ENCODE measurements at regions not wholly inside any gene's neighbourhood (a gene's known extent, or its start where the extent isn't known, plus 50 kb on each side); places are given as distances from the start of the nearest gene placed in this dataset.
A peak's percentile ranks its signal among the peaks of the same experiment; 100 is the strongest.

DNA sequence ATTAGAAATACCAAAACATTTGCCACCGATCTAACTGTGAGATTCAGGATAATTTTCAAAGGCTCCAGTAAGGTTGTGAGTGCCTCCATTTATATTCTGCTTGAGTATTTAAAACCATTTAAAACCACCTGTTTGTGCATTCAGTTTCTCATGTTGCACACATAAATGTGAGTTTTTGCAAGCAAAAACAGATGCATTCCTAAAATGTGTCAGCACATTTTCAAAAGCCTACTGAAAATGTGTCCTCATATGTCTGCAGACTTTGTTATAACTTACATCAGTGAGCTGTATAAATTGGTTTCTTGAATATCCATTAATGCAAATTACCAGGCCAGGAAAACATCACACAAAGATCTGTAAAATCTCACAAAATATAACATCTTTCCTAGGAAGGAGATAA, 676.6 kb upstream of the EPHA7 start:
- H3K4me1 ChIP-seq (ENCODE audit: control insufficient read depth in 5 of 5, insufficient read depth in 5 of 5, low read length in 5 of 5) = no peaks in the 10 kb centered on the region
- no peak for TF ChIP-seq CTCF (IDR thresholded peaks at IDR 0.05; ENCODE audit: control extremely low read depth, extremely low read depth)
- H3K27me3 ChIP-seq (ENCODE audit: control insufficient read depth in 3 of 3, insufficient read depth in 3 of 3, low read length in 2 of 3) = no peaks in the 10 kb centered on the region
- no peak overlapping the region for H3K27ac ChIP-seq (ENCODE audit: low read depth in 1 of 2, low read length in 1 of 2)
- no peaks in the 10 kb centered on the region for H3K36me3 ChIP-seq (ENCODE audit: control insufficient read depth in 4 of 4, insufficient read depth in 4 of 4, low read length in 4 of 4)
- H3K9me3 ChIP-seq (ENCODE audit: control insufficient read depth in 4 of 4, insufficient read depth in 3 of 4, low read length in 3 of 4) = no peaks in the 10 kb centered on the region
- DNase-seq (no peak), ATAC-seq (ENCODE audit: insufficient read depth, low FRiP score) (no peak)
- H3K9ac ChIP-seq (ENCODE audit: insufficient read depth in 1 of 2, low read length in 2 of 2) = no peak overlapping the region
- no peak overlapping the region for H3K4me3 ChIP-seq
- 39 to 41% methylated on average over 1 of the region's 1 CpG for WGBS, 2 donors

- DNase-seq (peak in 2 of 3 donors; percentile 43 to 52), ATAC-seq (ENCODE audit: insufficient read depth, low FRiP score) (no peak)
- Histone ChIP-seq H3K27me3 (ENCODE audit: control insufficient read depth in 3 of 3, insufficient read depth in 3 of 3, low read length in 2 of 3) (no peaks in the 10 kb centered on the region), H3K4me1 (ENCODE audit: control insufficient read depth in 5 of 5, insufficient read depth in 5 of 5, low read length in 5 of 5) (peaks cover 0 to 18% (median 0%) of the 10 kb centered on the region in 5 donors), H3K9me3 (ENCODE audit: control insufficient read depth in 4 of 4, insufficient read depth in 3 of 4, low read length in 3 of 4) (no peaks in the 10 kb centered on the region), H3K9ac (ENCODE audit: insufficient read depth in 1 of 2, low read length in 2 of 2) (no peak overlapping the region), H3K4me3 (no peak overlapping the region), H3K36me3 (ENCODE audit: control insufficient read depth in 4 of 4, insufficient read depth in 4 of 4, low read length in 4 of 4) (no peaks in the 10 kb centered on the region), H3K27ac (ENCODE audit: low read depth in 1 of 2, low read length in 1 of 2) (no peak overlapping the region)
- 54 to 55% methylated on average over 4 of the region's 4 CpGs for WGBS, 2 donors
- no peak for TF ChIP-seq CTCF (IDR thresholded peaks at IDR 0.05; ENCODE audit: control extremely low read depth, extremely low read depth)
Observed at GRCh38 chr6:94089941-94090340, 670.6 kb upstream of the EPHA7 start.

- no peak for TF ChIP-seq CTCF (IDR thresholded peaks at IDR 0.05; ENCODE audit: control extremely low read depth, extremely low read depth)
- Histone ChIP-seq H3K27ac (ENCODE audit: low read depth in 1 of 2, low read length in 1 of 2) (no peak overlapping the region), H3K9me3 (ENCODE audit: control insufficient read depth in 4 of 4, insufficient read depth in 3 of 4, low read length in 3 of 4) (no peaks in the 10 kb centered on the region), H3K4me1 (ENCODE audit: control insufficient read depth in 5 of 5, insufficient read depth in 5 of 5, low read length in 5 of 5) (peaks cover 0 to 18% (median 0%) of the 10 kb centered on the region in 5 donors), H3K9ac (ENCODE audit: insufficient read depth in 1 of 2, low read length in 2 of 2) (no peak overlapping the region), H3K27me3 (ENCODE audit: control insufficient read depth in 3 of 3, insufficient read depth in 3 of 3, low read length in 2 of 3) (no peaks in the 10 kb centered on the region), H3K36me3 (ENCODE audit: control insufficient read depth in 4 of 4, insufficient read depth in 4 of 4, low read length in 4 of 4) (no peaks in the 10 kb centered on the region), H3K4me3 (no peak overlapping the region)
- no peak for ATAC-seq (ENCODE audit: insufficient read depth, low FRiP score)
- peak in 1 of 3 donors; percentile 15 for DNase-seq
Observed at GRCh38 chr6:94088870-94089269, 669.5 kb upstream of the EPHA7 start.

DNA sequence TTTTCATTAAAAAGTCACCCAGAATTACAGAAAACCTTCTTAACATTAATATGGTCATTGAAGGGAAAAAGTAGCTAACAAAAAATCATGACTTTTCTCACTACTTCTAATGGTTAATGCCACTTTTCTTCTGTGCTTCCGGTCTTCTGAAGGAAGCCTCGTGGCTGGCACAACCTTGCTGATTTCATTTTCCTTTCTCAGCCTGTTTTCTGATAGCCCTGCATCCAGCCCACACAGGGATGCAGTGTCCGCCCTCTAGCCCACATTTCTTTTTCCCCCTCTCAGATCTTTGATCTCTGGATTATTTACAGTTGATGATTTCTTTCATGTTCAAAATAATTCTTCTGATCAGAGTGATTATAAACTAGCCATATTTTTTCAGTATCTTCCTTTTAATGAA, 655.4 kb upstream of the EPHA7 start:
- DNase-seq (no peak), ATAC-seq (ENCODE audit: insufficient read depth, low FRiP score) (no peak)
- H3K4me1 ChIP-seq (ENCODE audit: control insufficient read depth in 5 of 5, insufficient read depth in 5 of 5, low read length in 5 of 5) = no peaks in the 10 kb centered on the region
- H3K9me3 ChIP-seq (ENCODE audit: control insufficient read depth in 4 of 4, insufficient read depth in 3 of 4, low read length in 3 of 4) = no peaks in the 10 kb centered on the region
- no peak overlapping the region for H3K4me3 ChIP-seq
- no peaks in the 10 kb centered on the region for H3K36me3 ChIP-seq (ENCODE audit: control insufficient read depth in 4 of 4, insufficient read depth in 4 of 4, low read length in 4 of 4)
- no peaks in the 10 kb centered on the region for H3K27me3 ChIP-seq (ENCODE audit: control insufficient read depth in 3 of 3, insufficient read depth in 3 of 3, low read length in 2 of 3)
- H3K9ac ChIP-seq (ENCODE audit: insufficient read depth in 1 of 2, low read length in 2 of 2) = no peak overlapping the region
- H3K27ac ChIP-seq (ENCODE audit: low read depth in 1 of 2, low read length in 1 of 2) = no peak overlapping the region
- no peak for TF ChIP-seq CTCF (IDR thresholded peaks at IDR 0.05; ENCODE audit: control extremely low read depth, extremely low read depth)
- WGBS, 2 donors = 51 to 53% methylated on average over 3 of the region's 3 CpGs
